HG02571 (cell line): ENCODE measurements at regions not wholly inside any gene's neighbourhood (a gene's known extent, or its start where the extent isn't known, plus 50 kb on each side); places are given as distances from the start of the nearest gene placed in this dataset.

Experiments
- ATAC-seq: cut with Tn5 transposase; IDR thresholded peaks from one replicate; pipeline ENCODE4 v1.9.1; 2021; ENCODE audit warnings: mild to moderate bottlenecking, moderate library complexity; ENCODE audit not compliant: unreplicated experiment

- ATAC-seq, result no peak
These were observed 239.0 kb upstream of the RAB6C start for GRCh38 chr2:129740504-129740903.

DNA sequence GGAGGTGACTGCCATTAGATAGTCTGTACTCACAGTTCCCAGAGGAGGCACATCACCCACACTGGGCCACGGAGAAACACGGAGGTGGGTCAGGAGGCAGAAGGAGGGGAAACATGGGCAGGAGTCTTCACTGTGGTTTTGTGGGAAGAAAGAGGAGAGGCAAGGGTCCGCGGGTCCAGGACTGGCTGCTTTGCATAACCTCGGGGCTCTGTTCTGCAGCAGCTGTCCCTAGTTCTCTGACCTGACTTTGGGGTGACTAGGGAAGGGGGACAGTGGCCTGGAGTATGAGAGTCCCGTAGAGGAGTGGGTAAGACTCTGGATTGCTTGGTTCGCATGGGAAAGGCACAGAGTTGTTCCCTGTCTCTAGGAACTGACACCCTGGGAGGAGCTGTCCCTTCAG is 238.3 kb upstream of the RAB6C start:
- no peak for ATAC-seq

- ATAC-seq, result no peak
These were observed 237.8 kb upstream of the RAB6C start for GRCh38 chr2:129741623-129742022.

DNA sequence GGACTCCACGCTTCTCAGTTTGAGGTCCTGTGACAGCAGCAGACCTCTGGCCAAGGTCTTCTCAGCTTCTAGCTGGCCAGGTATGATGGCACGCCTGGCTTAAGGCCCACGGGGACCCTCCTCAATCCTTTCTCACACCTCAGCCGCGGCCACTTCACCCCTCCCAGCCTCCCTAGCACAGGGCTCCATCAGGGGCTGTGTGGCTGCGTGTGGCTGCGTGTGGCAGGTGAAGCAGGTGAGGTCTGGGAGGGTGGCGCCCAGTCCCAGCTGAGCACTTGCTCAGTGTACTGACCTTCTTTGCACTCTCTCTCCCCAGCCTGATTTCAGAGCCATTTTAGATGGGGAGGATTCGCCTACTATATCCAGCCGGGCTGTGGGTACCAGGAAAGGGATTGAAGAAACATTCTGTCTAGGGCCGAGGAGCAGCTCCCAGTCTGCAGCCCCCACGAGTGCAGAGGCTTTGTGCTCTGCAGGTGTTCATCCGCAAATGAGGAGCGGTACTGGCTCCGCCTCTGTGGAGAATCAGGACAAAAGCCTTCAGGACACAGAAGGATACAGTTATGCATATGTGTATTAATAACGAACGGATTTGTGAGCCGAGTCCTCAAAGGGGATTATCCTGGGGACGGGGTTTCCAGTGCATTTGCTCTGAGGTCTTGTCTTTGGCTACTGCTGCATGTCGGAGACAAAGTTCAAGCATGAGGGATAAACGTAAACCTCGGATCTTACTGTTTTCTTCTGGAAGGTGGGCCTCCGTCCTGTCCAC is 236.9 kb upstream of the RAB6C start:
- no peak for ATAC-seq

GRCh38 chr2:129744141-129744540 is 235.3 kb upstream of the RAB6C start:
- no peak for ATAC-seq

GRCh38 chr2:129744649-129745048 is 234.8 kb upstream of the RAB6C start:
- no peak for ATAC-seq

- no peak for ATAC-seq
These were observed 231.9 kb upstream of the RAB6C start for GRCh38 chr2:129747500-129748125.

GRCh38 chr2:129748250-129748649 is 231.2 kb upstream of the RAB6C start:
- no peak for ATAC-seq

DNA sequence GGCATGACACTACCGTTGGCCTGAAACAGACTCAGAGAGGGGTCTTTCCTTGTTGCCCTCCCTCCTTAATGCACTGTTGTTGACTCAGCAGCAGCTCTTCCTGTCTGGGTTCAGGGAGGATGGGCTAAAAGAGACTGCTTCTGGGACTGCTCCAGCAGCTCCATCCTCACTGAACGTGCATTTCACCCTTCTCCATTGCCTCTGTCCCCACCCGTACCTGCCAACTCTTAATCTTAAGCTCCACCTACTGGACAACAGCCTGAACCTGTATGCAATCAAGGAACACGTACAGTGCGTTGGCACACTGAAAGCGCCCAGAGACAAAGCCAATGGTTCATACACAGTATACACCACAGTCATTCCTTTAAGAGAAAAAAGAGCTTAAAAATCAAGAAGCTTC is 230.8 kb upstream of the RAB6C start:
- ATAC-seq, result no peak

DNA sequence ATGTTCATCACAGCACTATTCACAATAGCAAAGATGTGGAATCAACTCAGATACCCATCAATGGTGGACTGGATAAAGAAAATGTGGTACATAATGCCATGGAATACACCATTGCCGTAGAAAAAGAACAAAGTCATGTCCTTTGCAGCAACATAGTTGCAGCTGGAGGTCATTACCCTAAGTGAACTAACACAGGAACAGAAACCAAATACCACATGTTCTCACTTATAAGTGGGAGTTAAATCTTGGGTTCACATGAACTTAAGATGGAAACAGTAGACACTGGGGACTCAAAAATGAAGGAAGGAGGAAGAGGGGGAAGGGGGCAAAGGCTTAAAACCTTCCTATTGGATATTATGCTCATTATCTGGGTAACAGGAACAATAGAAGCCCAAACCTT is 228.1 kb upstream of the RAB6C start:
- ATAC-seq, result no peak

DNA sequence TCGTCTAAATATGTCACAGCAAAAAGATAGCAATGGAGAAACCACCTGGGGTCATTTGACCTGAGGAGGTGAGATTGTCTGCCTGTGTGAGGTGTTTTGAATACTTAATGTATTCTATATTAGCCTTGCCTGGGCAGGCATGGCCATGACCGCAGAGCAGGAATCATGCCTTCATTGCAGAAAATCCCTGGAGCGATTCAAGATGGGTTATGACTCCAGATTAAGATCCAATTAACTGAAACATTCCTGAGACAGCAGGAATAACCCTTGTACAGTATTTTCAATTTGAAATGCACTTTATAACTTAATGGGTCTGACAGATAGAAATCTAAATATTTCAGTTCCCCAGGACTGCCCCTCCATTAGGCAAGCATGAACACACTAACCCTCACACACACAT is 227.3 kb upstream of the RAB6C start:
- no peak for ATAC-seq

DNA sequence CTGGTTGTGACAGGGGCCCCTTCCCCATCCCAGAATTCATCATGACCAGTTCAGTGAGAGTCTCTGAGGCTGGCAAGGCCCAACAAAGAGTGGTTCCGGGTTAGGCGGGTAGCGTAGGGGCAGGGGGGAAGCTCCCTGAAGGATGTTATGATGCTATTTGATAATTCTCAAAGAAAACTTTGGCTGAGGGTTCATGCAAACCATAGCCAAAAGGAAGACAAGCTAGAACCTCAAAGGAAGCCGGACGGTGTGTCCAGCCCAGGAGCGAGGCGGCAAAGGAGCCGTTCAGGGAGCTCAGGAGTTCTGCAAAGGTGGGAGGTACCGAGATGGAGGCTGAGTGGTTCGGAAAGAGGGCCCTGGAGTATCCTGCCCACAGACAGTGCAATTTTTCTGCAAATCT is 226.8 kb upstream of the RAB6C start:
- ATAC-seq, result no peak

GRCh38 chr2:129753261-129753660 is 226.2 kb upstream of the RAB6C start:
- no peak for ATAC-seq

DNA sequence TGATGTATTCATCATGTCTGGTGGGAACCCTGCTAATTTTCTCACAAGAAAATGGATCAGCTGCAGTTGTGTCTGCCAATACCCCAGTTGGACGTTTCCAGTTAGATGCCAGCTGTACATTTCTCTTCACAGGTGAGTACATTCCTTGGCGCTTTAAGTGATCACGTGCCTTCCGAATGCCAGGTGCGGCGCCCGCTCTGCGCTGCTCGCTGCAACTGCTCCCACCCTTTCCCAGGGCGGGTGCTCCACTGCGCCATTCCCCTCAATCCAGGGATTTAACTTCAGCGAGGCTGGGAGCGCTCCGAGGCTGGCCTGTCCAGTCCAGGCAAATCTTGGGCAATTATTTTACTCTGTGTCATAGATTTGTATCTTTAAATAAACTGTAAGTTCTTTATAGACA is 225.0 kb upstream of the RAB6C start:
- ATAC-seq, result no peak

DNA sequence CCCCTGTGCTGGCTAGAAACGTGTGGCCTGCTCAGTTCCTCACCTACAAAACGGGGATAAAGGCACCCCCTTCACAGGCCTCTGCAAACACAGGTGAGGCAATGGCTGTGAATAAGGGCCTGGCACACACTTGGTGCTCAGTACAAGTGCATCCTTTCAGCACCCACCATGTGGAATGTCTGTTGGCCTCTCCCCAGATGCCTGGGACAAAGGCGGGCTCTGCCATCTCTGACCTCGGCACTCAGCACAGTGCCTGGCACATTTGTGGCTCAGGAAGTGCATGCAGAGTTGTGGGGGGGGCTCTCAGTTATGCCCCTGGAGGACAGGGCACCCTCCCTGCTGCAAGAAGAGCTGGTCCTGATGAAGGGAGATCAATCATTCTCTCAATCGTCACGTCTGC is 224.6 kb upstream of the RAB6C start:
- ATAC-seq, result no peak

DNA sequence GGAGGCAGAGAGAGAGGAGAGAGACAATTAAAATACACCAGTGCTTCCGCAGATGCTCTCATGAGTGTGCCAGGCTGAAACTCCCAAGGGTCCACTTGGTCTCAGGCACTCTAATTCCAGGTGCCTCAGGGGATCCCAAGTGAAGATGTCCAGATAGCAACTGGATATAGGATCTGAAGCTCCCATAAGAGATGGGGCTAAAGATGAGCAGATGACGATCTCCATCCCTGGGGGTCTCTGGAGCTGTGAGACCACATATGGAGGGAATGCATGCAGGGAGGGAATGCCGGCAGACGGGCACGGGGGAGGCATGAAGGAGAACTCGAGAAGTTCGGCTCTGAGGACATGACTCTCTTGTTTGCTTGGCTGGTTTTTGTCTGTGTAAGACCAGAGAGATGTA is 223.7 kb upstream of the RAB6C start:
- no peak for ATAC-seq

DNA sequence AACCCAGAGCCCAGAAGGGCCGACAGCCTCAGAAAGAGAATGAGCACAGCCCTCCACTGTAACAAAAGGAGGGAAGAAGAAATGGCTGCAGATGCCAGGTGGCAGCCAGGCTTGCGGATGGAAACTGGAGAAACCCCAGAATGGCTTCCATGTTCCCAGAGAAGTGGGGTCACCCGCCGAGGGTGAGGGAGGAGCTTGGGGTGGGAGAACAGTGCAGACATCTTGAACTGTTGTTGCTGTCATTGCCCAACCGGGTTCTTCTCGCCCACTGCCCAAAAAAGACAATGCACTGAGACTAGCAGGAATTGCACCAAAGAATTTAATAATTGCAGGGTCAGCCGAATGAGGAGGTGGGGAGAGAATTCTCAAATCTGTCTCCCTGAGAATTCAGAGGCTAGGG is 223.2 kb upstream of the RAB6C start:
- no peak for ATAC-seq

DNA sequence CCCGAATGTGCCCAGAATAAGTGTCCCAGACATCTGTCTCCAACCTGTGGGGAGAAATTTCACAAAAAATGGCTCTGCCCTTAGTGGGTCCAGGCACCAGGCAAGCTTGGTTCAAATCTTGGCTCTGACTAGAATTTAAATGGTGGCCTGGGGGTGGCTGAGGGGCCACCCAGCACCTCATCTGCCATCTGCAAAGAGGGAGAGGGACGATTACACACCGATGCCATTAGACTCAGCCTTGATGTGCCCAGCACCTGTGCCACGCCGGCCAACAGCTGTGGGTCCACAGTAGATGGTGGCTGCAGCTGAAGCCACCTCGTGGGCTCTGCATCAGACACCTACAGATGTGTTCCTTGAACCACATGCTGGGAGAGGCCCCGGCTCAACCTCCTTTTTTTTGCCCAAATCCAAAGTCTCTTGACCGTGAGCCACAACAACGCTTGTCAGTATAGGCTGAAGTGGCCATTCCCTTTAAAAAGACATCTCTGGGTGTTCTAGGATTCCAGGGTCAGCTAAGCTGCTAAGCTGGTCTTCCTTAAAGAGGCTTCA is 222.0 kb upstream of the RAB6C start:
- ATAC-seq, result no peak

DNA sequence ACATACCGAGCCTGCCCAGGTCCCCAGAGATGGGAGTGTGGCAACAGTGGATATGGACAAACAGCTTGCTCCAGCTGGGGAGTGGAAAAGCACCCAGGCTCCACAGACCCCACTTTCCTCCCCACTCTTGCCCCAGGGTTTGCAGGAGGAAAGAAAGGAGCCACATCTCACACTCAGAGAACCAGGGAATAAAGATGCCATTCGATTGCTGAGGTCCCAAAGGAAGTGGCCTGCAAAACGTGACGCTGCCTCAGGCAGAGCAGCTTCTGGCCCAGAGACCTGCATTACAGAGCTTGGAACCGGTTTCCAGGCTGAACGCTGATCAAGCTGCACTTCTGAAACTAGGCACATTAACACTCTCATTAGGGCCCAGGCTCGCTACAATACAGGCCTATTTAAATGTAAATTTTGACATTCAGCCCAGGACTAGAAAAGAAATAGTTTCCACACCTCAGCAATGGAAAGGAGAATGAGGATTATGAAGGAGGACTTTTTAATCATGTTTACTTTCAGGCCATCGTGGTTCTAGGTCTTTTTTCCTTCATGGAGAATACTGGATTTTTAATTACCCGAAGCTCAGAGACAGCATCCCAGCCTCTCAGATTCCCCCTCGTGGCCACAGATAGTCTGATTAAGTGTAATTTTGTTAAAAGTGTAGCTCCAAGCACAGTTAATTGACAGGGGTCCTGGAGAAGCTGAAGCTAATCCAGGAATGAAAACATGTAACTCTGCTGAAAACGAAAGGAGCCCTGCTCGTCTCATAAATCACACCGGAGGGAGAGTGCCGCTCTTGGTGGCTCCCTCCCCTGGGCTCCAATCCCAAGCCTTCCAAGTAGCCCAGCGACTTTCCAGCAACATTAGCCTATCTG is 221.3 kb upstream of the RAB6C start:
- ATAC-seq, result no peak

DNA sequence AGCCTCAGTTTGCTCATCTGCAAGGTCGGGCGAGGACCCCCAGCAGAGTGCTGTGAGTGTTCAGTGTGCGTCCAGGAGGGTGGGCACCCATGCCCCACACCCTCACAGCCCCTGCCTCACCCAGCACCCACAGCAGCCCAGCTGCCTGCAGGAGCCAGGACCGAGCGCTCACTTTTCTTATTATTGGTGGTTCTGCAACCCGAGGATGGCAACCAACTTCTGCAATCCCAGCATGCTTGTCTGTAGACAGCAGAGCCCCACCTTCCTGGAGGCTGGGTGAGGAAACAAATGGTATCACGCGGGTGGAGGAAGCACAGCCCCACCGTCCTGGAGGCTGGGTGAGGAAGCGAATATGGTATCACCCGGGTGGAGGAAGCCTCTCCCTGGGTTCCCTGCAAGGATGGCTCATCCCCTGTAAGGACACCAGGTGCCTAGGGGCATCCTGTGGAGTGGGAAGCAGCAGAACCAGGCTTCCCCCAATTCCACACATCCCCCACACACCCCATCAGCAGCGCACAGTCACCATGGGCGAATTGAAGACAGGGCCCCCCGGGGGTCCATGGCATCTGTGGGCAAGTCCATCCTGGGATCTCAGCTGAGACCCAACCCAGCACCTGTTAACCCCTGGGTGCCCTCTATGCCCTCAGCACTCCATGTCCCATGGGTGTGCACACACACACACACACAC is 220.5 kb upstream of the RAB6C start:
- ATAC-seq, result no peak

GRCh38 chr2:129759472-129760010 is 219.9 kb upstream of the RAB6C start:
- no peak for ATAC-seq
